T follicular helper cell (primary cell): ENCODE measurements at regions not wholly inside any gene's neighbourhood (a gene's known extent, or its start where the extent isn't known, plus 50 kb on each side); places are given as distances from the start of the nearest gene placed in this dataset.
"Not testable (repeated sequence)": the region's sequence is repeated elsewhere in the genome, so short reads cannot be mapped to it uniquely, and the experiment has no call there.

ENCODE experiments used
- DNase-seq: peaks from one replicate; pipeline ENCODE4 v3.0.0-alpha.2; 2020; ENCODE audit warnings: low read depth

DNA sequence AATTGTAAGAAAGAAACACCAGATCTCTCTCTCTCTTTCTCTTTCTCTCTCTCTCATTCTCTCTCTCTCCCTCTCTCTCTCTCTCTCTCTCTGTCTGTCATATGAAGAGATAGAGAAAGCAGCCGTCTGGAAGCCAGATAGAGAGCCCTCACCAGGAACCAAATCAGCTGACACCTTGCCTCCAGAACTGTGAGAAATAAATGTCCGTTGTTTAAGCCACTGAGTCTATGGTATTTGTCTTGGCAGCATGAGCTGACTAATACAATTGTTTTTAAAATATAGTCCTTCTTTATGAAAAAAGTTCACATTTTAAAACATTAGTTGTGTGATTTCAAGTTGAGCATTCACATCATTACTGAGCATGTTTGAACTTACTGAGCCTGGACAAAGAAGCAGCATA is 275.6 kb downstream of the CETN3 start:
- no peak for DNase-seq

DNA sequence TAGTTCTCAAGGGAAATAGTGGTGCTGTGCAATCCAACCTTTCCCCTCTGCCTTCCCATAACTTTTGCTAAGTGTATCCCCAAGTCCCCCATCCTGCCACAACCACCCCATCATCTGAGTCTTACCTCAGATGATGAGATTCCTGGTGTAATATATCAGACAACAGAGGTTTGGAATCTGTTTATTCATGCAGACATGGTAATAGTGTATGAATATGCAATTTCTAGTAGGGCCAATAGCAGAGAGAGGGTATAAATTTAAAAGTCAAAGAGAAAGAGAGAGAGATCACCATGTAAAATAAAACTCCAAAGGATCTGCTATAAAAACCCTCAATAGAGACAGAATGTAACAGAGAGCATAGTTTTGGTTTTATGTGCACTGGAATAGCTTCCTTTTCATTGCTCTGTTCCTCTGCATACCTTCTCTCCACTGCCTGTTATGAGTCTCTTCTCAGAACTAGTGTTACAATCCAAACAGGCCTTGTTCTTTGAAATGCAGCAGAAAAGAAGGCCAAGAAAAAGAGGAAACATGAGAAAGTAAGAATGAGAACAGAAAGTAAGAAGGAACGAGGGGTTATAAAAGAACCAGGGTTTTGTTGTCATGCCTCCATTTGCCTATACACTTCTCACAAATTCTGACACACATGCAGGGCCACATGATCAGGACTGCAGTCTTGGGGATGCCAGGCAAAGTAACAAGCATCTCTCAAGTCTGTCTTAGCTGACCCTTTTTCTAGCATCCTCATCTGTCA is 278.0 kb downstream of the CETN3 start:
- DNase-seq: no peak

DNA sequence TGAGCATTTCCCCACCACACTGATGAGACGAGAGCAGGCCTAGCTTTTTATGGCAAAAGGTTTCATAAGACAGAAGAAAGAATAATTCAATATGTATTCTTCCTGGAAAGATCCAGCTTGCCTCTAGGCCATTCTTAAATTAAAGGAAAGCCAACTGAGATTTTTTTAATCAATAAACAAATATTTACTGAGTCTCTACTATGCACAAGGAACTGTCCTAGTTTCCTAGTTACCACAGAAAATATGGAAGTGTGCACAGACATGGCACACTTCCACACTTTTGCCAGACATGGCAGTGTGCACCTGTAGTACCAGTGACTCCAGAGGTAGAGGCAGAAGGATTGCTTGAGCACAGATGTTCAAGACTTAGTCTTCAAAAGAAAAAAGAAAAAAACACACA is 281.0 kb downstream of the CETN3 start:
- DNase-seq: no peak

DNA sequence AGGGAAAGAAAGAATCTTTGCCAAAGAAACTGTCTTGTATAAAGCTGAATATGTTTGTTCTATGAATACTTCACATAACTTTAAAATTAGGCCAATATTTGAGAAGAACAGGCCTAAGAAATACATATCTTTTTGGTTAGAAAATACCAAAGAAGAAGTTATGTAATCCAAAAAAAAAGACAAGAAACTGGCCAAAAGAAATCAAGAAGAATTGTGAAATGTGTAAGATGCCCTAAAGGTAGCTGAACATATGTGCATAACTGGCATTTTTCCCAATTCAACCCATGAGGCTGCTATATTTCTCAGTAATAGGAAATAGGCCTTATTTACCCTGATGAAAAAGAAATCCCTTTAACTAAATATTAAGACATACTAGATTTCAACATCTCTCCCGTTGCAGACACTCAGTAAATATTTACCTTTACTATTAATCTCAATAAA is 290.0 kb downstream of the CETN3 start:
- no peak for DNase-seq

DNA sequence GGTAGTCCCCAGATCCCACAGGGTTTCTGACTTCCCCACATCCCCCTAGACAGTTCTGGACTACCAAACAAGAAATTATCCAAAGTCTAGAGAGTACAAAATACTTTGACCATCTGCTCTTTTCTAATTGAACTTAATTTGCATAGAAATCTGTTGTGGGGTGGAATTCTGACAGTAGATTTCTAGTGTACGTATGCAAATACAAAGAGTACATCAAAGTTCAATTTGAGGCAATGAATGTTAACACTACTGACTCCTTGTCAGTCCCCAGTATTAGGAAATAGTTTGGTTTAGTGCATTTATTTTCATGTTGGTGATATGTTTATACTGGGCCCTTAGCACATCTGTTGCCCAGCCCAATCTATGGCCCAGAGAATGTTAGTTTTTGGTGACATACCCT is 292.6 kb downstream of the CETN3 start:
- DNase-seq: no peak

DNA sequence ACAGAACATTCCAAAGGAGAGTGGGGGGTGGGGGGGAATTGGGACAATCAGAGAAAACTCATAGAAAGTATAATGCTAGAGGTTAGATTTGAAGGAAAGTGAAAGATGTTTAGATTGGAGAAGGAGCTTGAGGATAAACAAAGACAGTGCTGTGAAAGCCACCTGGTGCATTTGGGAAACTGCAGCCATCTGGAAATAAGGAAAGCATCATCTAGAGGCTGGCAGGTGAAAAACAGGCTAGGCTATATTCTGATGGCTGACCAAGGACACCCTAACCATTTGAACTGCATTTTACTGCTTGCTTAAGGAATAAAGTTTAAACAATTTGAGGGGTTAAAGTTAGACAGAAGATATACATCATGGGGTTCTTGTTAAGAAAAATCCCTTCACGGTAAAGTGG is 296.4 kb downstream of the CETN3 start:
- DNase-seq: no peak

DNA sequence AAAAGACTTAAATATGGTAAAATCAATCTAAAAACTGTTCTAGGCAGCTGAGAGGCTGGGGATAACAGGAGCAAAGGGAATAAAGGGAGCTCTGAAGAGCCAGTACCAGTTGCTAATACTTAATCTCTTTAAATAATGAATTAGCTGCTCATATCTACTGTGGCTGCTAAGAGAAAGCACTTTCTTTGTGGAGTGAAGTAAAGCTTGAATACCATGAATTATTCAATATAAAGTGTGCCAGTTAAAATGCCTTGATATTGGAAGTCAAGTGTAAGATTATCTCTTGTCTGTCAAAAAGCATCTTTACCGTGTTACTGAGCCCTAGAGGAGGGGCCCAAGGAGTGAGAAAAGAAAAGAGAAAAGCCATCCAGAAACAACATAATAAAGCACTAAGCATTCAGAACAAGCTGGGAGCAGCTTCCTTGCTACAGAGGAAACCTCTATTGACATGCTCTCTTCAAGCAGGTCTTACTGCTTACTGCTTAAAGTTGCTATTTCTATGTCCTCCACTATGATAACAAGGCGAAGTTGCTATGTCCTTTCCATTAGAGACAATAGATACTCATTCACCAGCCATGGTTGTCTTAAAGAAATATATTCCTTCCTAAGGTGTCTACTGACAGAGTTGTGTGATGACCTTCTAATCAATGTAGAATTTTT is 297.4 kb downstream of the CETN3 start:
- DNase-seq: no peak

DNA sequence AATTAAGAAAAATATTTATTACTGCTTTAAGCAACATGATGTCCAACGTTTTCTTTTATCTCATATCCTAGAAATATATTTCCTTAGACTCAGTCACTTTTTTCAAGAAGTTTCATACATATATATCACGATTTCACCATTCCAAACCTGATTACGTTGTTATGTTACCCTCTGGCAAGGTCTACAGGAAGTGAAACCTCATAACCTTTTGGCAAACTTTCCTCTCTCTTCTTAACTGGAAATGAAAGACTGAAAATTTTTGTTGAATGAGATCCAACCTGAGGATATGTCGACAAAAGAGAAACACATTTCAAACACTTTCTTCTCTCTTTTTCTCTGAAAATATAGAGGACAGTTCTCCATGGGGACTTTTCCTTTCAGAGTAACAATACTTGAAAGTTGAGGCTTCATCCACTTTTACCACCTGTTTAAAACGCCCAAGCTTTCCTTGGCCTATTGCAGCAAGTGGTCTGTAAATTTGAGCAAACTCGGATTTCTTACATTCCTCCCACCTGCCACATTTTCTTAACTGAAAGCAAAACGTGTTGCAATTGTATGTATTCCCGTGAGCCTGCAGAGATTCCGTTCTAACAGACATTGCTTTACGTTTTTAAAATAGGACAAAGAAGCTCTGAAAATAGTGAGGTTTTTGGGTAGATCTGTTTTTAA is 298.1 kb downstream of the CETN3 start:
- DNase-seq: no peak

DNA sequence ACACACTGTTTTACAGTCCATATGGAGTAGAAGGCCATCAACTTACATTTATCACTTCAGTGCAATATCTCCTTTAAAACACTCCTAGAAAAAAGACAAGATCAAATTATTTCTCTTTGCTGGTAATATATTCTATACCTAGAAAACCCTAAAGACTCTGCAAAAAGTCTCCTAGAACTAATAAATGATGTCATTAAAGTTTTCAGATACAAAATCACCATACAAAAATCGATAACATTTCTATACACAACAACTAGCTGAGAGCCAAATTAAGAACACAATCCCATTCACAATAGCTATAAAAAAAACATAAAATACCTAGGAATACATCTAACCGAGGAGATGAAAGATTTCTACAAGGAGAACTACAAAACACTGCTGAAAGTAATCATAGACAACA is 300.3 kb downstream of the CETN3 start:
- DNase-seq: no peak

DNA sequence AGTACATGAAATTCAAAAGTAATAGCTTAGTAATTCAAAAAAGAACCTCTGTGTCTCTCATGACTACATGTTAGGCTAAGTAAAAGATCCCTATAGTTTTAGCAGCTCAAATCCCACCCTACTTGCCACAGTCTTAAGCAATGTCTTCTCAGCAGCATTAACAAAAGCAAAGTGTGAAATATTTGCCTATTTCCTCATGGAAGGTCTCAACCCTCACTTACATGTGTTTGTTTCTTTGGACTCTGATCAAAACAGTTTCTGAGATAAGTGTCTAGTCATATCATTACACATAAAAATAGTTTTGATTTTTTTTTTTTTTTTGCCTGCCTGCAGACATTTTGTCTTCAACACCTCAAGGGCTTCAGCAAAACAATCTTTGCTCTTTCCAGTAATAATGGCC is 310.5 kb downstream of the CETN3 start:
- DNase-seq: no peak

DNA sequence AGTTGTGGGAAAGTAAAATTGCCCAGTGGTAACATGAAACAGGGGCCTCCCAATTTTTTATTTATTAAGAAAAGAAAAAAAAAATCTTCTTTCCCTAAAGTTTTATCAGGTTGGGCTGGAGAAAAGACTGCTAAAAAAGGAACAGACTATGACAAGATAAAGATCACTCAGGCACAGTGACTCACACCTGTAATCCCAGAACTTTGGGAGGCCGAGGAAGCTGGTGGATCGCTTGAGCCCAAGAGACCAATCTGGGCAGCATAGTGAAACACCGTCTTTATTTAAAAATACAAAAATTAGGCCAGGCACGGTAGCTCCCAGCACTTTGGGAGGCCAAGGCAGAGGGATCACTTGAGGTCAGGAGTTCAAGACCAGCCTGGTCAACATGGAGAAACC is 312.5 kb downstream of the CETN3 start:
- DNase-seq: no peak

DNA sequence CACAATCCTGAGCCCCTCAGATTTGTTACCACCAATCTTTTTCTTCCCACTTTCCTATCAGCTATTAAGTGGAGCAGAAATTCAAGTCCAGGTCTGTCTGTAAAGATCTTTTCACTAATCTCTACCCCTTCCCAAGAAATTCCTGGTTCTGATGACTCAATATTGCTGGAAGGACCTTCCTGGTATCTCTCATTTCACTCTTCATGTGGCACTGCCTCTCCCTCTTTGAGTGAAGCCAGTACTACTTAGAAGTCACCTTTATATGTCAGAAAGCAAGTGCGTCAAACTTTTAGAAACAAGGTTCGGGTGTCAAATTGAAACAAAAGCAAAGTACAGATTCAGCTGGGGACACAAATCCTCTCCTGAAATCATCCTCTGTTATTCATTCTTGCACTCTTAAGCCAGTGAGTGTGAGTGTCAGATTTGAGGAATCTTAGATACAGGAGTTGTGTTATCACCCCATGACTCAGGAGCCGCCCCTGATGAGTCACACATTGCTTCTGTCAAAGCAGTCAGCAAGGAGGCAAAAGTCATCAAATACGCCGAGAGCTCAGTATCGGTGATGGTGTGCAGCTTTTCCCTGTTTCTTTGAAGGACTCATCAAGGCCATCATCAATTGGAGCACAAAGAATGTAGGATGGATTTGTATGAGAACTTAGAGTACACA is 313.0 kb downstream of the CETN3 start:
- no peak for DNase-seq

DNA sequence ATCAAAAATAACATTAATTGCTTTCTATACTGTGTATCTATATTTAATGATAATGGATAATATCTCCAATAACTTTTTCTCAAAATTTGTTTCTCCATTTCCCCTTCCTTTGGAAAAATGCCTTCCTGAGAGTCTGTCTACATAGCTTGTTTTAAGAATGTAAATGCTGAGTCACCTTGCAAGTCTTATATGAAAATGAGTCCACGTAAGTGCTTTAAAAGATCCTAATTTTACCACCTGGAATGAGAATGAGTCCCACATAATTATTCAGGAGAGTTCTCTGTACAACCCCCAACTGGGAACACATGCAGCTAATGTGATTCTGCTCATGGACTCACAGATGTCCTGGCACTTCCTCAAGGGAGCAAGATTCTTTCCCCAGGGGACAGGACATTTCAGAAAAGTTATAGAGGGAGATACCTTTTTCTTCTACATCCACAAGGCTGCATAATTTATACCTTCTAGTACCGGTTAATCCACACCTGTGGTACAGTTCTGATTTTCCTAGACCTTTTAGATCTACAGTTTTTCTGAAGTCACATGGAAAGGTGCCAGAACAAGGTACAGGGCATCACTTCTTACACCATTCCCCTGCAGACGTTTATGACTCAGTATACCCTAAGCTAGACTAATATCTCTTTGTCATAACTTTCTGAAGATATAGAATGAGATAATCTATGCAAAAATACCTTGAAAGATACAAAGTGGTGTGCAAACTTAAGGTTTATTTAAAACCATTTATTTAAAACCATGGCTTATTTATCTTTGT is 314.1 kb downstream of the CETN3 start:
- no peak for DNase-seq

DNA sequence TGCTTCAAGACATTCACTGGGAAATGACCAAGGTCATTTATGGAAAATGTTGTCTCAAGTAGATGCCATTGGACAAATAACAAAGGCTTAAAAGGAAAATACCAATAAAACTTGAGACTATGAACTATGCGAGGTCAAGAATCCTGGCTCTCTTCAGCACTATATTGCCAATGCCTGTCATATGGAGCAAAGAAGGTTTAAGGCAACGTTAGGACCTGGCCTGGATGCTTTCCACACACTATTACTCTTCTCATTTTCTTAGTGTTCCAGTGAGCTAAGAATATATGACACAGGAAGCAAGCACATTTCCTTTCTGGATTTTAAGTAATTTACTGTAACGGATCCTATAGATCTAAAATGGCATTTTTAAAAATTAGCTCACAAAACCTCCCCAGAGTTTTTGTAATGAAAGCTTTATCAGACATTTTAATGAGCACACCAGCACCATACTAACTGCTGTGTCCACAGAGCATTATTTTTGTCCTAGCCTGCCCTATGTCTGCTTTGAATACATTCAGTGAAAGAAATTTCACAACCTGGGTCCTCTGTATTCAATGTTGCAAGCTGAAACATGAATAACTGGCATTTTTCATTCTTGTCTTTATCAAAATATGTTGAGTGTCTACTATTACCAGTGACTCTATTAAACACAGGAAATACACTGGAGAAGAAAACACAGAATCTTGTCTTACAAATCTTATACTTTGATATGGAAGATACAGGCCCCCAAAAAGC is 315.6 kb downstream of the CETN3 start:
- no peak for DNase-seq

DNA sequence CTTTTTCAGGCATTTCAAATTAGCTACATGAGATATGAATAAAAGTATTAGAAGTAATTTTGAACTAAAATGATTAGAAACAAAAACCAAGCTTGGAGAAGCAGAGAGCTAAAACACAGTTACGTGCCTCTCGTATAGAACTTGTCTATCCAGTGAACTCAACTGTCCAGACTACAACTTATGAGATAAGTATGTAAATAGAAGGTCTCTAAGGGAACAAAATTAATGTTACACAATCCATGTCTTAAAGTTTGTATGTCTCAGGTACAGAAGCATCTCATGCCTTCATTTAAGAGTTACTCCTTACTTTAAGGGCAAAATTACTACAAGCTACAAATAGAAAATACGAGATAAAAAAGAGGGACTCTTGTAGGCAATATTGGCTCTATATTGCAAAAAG is 316.8 kb downstream of the CETN3 start:
- no peak for DNase-seq

DNA sequence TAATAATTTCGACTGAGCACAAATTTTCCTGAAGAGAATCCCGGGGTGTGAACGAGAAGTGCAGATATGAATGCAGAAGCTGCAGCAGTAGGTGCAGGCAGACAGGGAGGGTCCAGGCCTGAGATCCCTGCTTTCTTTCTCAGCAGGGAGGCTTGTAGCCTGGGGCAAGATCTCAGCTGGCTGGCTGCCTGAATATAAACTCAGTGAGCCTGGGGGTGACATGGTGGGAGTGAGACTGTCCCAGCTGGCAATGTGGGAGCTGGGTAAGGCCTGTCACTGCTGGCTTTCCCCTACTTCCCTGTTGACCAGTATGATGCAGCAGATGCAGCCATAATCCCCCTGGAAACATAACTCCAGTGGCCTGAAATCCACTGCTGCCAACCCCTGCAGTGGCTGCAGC is 325.2 kb downstream of the CETN3 start:
- no peak for DNase-seq

DNA sequence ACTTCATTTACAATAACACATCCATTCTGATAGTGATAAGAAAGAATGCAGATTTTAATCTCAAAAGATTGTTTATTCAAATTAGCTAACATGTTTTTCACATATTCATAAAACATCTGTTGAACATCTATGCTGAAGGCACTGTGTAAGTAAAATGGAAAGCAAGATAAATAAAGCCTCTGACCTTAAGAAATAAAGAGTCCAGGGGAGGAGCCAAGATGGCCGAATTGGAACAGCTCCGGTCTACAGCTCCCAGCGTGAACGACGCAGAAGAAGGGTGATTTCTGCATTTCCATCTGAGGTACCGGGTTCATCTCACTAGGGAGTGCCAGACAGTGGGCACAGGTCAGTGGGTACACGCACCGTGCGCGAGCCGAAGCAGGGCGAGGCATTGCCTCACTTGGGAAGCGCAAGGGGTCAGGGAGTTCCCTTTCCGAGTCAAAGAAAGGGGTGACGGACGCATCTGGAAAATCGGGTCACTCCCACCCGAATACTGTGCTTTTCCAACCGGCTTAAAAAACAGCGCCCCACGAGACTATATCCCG is 336.5 kb downstream of the CETN3 start:
- not testable (repeated sequence) for DNase-seq

DNA sequence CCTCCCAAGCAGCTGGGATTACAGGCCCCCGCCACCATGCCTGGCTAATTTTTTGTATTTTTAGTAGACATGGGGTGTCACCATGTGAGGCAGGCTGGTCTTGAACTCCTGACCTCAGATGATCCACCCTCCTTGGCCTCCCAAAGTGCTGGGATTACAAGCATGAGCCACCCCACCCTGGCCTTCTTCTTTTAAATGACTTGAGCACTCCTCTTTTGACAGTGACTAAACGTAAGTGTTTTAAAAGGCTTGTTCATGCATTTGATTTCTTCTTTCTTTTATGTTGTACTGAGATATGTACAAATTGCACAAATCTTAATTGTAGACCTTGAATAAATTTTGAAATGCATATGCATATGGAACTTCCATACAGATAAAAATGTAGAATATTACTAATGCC is 337.9 kb downstream of the CETN3 start:
- no peak for DNase-seq

DNA sequence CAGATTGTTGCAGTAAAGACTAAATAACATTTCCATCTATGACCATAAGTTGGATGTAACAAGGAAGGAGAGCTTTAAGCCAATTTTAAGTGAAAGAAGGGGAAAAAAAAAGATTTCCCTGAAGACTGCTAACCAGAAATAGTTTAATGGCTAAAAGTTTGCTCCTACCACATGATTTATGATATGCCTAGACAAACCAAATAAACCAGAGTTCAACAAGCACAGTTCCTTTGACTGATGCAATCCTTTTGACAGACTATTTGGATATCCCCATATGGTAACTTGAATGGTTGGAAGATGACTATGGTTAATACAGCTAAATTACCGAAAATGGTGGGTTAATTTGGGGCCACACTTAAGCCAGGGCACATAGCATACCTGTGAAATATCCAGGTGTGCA is 338.5 kb downstream of the CETN3 start:
- DNase-seq: no peak

DNA sequence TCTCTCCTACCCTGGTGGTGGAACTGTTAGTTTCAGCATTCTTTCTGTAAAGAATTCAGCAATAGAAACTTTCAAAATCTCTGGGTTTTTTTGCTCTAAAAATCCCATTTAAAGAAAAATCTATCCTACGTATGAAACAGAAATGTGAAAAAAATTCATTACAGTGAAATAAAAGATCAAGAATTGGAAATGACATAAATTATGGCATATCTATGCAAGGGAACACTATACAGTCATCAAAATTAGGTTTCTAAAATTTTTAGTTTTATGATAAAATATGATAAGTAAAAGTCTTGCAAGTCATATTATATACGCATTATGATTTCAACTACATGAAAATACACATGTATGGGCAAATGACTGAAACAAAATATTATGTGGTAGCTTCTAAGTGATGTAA is 342.6 kb downstream of the CETN3 start:
- DNase-seq: no peak
